HuH-7 (cell line): ENCODE measurements at regions not wholly inside any gene's neighbourhood (a gene's known extent, or its start where the extent isn't known, plus 50 kb on each side); places are given as distances from the start of the nearest gene placed in this dataset.
"Not testable (repeated sequence)": the region's sequence is repeated elsewhere in the genome, so short reads cannot be mapped to it uniquely, and the experiment has no call there.

Experiments used
- DNase-seq: peaks from one replicate; pipeline ENCODE4 v3.0.0; 2011; ENCODE audit warnings: low spot score

DNA sequence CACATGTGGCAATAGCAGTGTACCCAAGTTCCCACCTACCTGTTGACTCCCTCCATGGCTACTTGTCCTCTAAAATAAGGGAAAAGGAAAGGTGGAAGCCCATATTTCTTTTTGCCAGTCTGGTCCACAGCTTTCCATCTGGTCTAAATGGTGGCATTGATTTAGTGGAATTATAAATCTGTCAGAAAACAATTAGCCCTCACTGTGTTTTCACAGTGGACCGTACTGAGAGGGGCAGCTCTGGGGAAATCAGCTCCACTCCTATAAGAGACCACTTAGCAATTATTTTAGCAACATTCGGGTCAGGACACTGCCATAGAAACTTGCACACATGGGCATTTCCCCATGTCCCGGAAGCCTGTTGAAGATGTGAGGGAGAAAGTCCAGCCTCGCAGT lies 653.4 kb upstream of the MARCKS start:
- DNase-seq: no peak

GRCh38 chr6:113205553-113205952 lies 651.6 kb upstream of the MARCKS start:
- DNase-seq: no peak

GRCh38 chr6:113208726-113209125 lies 648.4 kb upstream of the MARCKS start:
- no peak for DNase-seq

DNA sequence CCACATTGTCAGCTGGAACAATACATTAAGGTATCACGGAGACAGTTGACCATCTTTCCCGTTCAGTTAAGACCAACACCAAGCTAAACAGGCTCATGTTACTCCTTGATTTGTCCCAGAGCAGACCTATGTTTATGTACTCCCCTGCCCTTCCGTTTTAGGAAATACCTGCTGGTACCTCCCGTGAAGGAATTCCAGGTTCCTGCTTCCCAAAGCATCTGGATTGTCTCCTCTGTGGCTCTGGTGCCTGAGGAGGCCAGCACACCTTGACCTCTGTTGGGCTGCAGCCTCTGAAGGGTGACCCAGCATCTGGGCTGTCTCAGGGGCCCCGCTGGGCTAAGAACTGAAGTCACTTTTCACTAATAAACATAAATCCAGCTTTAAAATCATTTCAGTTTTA lies 647.8 kb upstream of the MARCKS start:
- DNase-seq: no peak

DNA sequence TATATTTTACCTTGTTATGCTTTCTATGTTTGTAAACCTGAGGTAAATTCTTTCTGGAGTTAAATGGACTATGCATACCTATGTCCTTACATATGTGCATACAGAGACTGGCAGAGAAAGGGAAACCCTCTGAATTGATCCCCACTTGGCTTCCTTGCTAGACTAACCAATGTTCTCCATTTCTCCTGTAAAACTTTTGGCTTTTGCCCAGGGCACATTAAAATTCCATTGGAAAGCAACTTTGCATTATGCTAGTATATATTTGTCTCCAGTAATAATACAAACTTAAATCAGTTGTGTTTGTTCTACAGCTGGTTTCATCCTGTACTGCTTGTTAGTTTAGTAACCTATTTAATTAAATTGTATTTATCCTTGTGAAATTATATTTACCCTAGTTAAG lies 646.0 kb upstream of the MARCKS start:
- DNase-seq: no peak

- DNase-seq: peak; percentile 19
These were observed 637.4 kb upstream of the MARCKS start for GRCh38 chr6:113219783-113220182.

DNA sequence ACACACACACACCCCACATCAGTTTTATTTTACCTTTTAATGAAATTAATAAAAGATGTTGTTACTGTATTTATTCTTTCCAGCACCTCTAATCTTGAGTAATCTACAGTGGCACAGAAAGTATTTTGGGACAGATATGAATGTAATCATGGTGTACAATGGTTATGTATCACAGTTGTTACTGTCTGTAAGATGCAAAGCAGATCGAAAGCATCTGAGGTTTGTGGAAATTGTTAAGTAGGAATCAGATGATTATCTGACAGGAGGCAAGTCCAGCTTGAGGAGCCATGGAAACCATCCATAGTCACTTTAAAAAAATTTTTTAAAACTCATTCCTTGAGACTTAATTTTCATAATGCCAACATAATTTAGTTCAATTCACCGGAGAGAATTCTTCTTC lies 636.3 kb upstream of the MARCKS start:
- no peak for DNase-seq

- DNase-seq: no peak
These were observed 635.3 kb upstream of the MARCKS start for GRCh38 chr6:113221850-113222249.

GRCh38 chr6:113246186-113246585 lies 611.0 kb upstream of the MARCKS start:
- no peak for DNase-seq

GRCh38 chr6:113248532-113248931 lies 608.6 kb upstream of the MARCKS start:
- no peak for DNase-seq

DNA sequence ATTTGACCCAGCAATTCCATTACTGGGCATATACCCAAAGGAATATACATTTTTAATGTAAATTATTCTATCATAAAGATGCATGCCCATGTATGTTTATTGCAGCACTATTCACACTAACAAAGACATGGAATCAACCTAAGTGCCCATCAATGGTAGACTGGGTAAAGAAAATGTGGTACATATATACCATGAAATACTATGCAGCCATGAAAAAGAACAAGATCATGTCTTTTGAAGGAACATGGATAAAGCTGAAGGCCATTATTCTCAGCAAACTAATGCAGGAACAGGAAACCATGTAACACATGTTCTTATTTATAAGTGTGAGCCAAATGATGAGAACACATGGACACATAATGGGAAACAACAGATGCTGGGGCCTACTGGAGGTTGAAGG lies 603.0 kb upstream of the MARCKS start:
- not testable (repeated sequence) for DNase-seq

DNA sequence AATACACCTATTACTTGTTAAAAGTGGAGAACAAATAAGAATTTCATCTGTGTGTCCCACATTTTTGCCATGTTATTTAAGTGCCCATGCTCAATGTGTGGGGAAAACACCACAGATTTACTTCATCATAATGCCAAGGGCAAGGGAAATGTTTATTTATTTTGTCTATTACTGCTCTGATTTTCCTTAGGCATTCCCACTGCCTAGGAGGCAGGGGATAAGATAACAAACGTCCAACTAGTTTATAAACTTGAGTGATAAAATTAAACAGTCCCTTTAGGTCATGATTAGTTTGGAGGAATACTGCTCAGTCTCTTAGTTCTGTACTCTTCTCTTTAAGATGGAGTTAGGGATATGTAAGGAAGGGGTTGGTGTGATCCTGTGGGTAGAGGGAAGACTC lies 598.4 kb upstream of the MARCKS start:
- no peak for DNase-seq

DNA sequence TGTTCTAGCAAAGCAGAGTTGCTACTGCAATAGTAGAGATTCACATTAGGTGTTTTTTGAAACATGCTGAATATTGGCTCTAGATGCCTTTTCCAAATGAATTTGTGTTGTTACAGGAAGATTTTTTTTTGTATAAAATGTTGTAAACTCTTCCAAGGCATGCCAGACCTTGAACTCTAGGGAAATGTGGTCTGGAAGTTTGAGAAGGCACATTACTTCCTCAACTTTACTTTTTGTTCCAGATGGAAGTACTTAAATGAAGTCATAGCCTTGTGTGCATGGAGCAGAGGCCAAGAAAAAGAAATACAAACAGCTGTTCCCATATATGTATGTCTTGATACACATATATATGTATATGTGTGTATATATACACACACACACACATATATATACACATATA lies 585.7 kb upstream of the MARCKS start:
- DNase-seq: no peak

- DNase-seq: no peak
These were observed 580.5 kb upstream of the MARCKS start for GRCh38 chr6:113276601-113277000.

GRCh38 chr6:113277111-113277510 lies 580.0 kb upstream of the MARCKS start:
- DNase-seq: no peak

GRCh38 chr6:113281014-113281413 lies 576.1 kb upstream of the MARCKS start:
- DNase-seq: no peak

- no peak for DNase-seq
These were observed 575.7 kb upstream of the MARCKS start for GRCh38 chr6:113281431-113281830.

DNA sequence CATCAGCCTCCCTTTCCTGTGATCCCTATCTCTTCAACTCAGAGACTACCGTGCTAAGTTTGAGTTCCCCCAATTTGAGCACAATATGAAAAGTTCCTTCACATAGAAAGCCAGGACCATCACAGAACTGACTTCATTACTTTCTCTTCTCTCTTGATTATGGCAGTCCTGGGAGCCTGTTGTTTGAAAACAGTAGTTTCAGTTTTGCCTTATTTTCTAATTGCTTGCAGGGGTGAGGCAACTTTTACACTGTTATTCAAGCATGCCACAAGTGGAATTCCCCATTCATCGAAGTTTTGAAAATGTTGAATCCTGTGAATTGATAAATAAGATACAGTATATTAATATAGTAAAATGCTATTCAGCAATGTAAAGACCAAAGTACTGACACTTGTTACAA lies 569.7 kb upstream of the MARCKS start:
- DNase-seq: no peak

- DNase-seq: no peak
These were observed 568.7 kb upstream of the MARCKS start for GRCh38 chr6:113288409-113288808.

DNA sequence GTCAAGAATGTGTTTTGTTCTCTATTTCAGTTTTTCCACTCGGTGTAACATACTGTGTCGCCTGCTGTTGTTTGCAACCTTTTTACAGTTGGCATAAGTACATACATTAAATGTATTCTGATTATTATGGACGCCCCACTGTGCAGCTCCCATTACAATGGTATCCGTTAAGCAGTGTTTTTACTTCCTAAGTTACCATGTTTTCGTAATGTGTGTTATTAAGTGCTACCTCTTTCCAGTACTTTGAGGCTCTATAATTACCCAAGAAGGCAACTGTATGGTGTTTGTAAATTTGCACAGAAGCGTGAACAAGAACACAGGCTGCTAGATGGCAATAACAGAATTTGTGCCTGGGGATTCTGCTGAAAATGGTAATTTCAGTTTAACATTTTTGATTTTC lies 568.0 kb upstream of the MARCKS start:
- DNase-seq: no peak

GRCh38 chr6:113290684-113291083 lies 566.5 kb upstream of the MARCKS start:
- no peak for DNase-seq

DNA sequence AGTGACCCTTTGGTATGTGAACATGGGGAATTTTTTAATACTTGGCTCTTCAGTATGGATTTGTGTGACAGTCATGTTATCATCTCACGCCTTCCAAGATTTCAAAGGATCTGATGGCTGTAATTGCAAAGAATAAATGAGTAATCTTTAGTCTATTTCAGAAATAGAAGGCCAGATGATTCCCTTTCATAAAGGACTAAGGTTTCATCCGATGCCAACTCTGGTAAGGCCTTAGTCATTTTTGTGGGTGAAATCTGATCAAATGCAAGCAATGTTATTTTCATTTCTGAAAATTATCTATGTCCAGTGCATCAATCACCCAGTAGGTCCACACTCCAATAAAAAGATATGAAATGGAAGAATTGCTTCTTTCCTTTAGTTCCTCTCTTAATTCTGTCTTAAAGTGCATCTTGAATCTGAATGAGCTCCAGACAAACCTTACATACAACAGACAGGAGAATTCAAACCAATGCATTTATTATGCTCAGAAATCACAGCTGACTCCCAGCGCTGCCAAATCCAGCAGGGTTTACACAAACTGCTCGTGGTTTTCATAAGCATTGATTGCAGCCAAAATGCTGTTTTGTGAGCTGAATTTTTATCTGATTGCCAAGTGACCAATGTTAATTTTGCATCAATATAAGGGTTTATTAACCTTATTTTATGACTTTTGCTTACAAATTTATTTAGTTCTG lies 565.2 kb upstream of the MARCKS start:
- DNase-seq: no peak

GRCh38 chr6:113292646-113293422 lies 564.3 kb upstream of the MARCKS start:
- no peak for DNase-seq

- no peak for DNase-seq
These were observed 563.8 kb upstream of the MARCKS start for GRCh38 chr6:113293423-113293740.
